Fibroblast of lung (primary cell): ENCODE measurements at regions not wholly inside any gene's neighbourhood (a gene's known extent, or its start where the extent isn't known, plus 50 kb on each side); places are given as distances from the start of the nearest gene placed in this dataset.

Experiments used
- DNase-seq, 2 donors: peaks; one replicate each; pipeline versions ENCODE4 v3.0.0 to v3.0.0-alpha.2; 2010; ENCODE audit warnings: low read depth in 2 of 2
- H2AFZ ChIP-seq: 2 replicates; pipeline ENCODE4 v1.5.1; 2012; ENCODE audit warnings: low read length, control low read depth, inconsistent platforms
- H3K27ac ChIP-seq: 2 replicates; pipeline ENCODE4 v1.5.1; 2011; ENCODE audit warnings: low read length, control low read depth; ENCODE audit not compliant: insufficient read depth
- H3K27me3 ChIP-seq: 2 replicates; pipeline ENCODE4 v1.5.1; 2011; ENCODE audit warnings: mild to moderate bottlenecking, low read length; ENCODE audit not compliant: control insufficient read depth, insufficient read depth
- H3K36me3 ChIP-seq: 2 replicates; pipeline ENCODE4 v1.5.1; 2011; ENCODE audit warnings: low read length; ENCODE audit not compliant: control insufficient read depth, insufficient read depth
- H3K4me1 ChIP-seq: 2 replicates; pipeline ENCODE4 v1.5.1; 2011; ENCODE audit warnings: low read length; ENCODE audit not compliant: control insufficient read depth, insufficient read depth; ENCODE audit errors: extremely low read depth
- H3K4me2 ChIP-seq: 2 replicates; pipeline ENCODE4 v1.5.1; 2011; ENCODE audit warnings: low read length, control low read depth; ENCODE audit not compliant: insufficient read depth; ENCODE audit errors: extremely low read depth
- H3K4me3 ChIP-seq, 4 experiments: fragments of 200-600 bp in 1 of 4; sonication (generic) in 1 of 4; replicated peaks in 1 of 4; 2 replicates each; pipeline ENCODE4 v1.5.1; 2011 to 2016; ENCODE audit warnings: low read length in 4 of 4, low read depth in 3 of 4, mild to moderate bottlenecking in 3 of 4, control low read depth in 2 of 4, inconsistent platforms in 1 of 4, mixed read lengths in 1 of 4; ENCODE audit not compliant: insufficient read depth in 1 of 4; ENCODE audit errors: control extremely low read depth in 1 of 4
- H3K79me2 ChIP-seq: 2 replicates; pipeline ENCODE4 v1.5.1; 2012; ENCODE audit warnings: mild to moderate bottlenecking, low read length, inconsistent platforms; ENCODE audit not compliant: control insufficient read depth, insufficient read depth
- H3K9ac ChIP-seq: 2 replicates; pipeline ENCODE4 v1.5.1; 2011; ENCODE audit warnings: mild to moderate bottlenecking, low read length, control low read depth; ENCODE audit not compliant: insufficient read depth
- H3K9me3 ChIP-seq: 2 replicates; pipeline ENCODE4 v1.5.1; 2012; ENCODE audit warnings: low read depth, low read length; ENCODE audit not compliant: control insufficient read depth, insufficient read depth
- H4K20me1 ChIP-seq: 2 replicates; pipeline ENCODE4 v1.5.1; 2011; ENCODE audit warnings: low read length; ENCODE audit not compliant: control insufficient read depth, insufficient read depth; ENCODE audit errors: extremely low read depth
- EZH2 ChIP-seq: IDR thresholded peaks from 2 replicates; pipeline ENCODE4 v1.5.1; 2012; ENCODE audit warnings: low read length, control low read depth, mild to moderate bottlenecking; ENCODE audit errors: missing control alignments
- TF ChIP-seq, protein P1 (sequence below), 2 donors: IDR thresholded peaks in 1 of 2; conservative IDR thresholded peaks in 1 of 2; 1 replicate in 1 of 2; 2 replicates in 1 of 2; pipeline ENCODE4 v1.5.1; 2011 to 2012; ENCODE audit warnings: low read length in 2 of 2, control low read depth in 1 of 2, inconsistent platforms in 1 of 2, low read depth in 1 of 2, mild to moderate bottlenecking in 1 of 2

DNA sequence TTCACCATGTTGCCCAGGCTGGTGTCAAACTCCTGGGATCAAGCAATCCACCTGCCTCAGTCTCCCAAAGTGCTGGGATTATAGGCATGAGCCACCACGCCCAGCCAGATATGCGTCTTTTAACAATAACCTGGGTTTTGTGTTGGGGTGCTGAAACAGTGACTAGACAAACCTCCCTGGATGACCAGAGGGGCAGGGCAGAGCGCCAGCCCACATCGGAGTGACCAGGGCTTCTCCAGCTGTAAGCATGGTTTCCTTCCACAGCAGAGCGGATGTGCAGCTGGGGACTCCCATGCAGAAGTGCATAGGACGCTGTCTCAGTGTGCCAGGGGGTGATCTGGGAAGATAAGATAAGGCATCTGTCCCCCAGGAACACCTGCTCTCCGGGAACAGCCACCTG is 244.9 kb downstream of the IRX2 start:
- no peak for DNase-seq

DNA sequence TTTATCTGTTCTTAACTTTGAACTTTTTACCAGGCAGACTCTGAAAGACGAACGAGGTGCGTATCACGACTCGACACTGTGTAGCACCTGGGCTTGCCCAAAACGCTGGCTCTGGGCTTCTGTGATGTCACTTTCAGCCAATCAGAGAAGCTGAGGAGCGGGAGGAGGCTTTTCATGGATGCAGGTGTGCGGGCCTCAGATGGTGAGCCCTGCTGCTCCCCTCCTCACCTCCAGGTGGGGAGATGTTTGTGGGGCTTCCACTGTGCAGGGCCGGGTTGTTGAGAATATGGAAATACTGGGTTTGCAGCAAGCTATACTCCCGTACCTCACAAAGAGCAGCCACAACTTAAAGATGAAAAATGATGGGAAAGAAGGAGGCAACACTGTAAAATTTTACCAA is 246.3 kb downstream of the IRX2 start:
- H3K4me2 ChIP-seq = no peak overlapping the region
- H3K9me3 ChIP-seq = no peaks in the 10 kb centered on the region
- no peaks in the 10 kb centered on the region for H4K20me1 ChIP-seq
- no peaks in the 10 kb centered on the region for H3K27me3 ChIP-seq
- H2AFZ ChIP-seq = no peak overlapping the region
- no peak overlapping the region for H3K9ac ChIP-seq
- H3K4me3 ChIP-seq = no peak overlapping the region
- H3K27ac ChIP-seq = no peak overlapping the region
- no peak for TF ChIP-seq EZH2
- TF ChIP-seq, protein P1, sequence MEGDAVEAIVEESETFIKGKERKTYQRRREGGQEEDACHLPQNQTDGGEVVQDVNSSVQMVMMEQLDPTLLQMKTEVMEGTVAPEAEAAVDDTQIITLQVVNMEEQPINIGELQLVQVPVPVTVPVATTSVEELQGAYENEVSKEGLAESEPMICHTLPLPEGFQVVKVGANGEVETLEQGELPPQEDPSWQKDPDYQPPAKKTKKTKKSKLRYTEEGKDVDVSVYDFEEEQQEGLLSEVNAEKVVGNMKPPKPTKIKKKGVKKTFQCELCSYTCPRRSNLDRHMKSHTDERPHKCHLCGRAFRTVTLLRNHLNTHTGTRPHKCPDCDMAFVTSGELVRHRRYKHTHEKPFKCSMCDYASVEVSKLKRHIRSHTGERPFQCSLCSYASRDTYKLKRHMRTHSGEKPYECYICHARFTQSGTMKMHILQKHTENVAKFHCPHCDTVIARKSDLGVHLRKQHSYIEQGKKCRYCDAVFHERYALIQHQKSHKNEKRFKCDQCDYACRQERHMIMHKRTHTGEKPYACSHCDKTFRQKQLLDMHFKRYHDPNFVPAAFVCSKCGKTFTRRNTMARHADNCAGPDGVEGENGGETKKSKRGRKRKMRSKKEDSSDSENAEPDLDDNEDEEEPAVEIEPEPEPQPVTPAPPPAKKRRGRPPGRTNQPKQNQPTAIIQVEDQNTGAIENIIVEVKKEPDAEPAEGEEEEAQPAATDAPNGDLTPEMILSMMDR (conservative IDR thresholded peaks at IDR 0.05 in 1 of 2, IDR thresholded peaks at IDR 0.05 in 1 of 2; ENCODE audit: low read depth in 1 of 2, low read length in 2 of 2) = no peak
- H3K4me1 ChIP-seq = no peaks in the 10 kb centered on the region
- H3K79me2 ChIP-seq = no peaks in the 10 kb centered on the region
- no peak for DNase-seq
- no peaks in the 10 kb centered on the region for H3K36me3 ChIP-seq

More for the DNA sequence above, 244.9 kb downstream of the IRX2 start:
- Histone ChIP-seq H3K36me3 (no peaks in the 10 kb centered on the region), H3K27ac (no peak overlapping the region), H3K4me2 (no peak overlapping the region), H3K9ac (no peak overlapping the region), H3K79me2 (no peaks in the 10 kb centered on the region), H2AFZ (no peak overlapping the region), H3K27me3 (no peaks in the 10 kb centered on the region), H3K4me1 (no peaks in the 10 kb centered on the region), H3K4me3 (no peak overlapping the region), H3K9me3 (no peaks in the 10 kb centered on the region), H4K20me1 (no peaks in the 10 kb centered on the region)
- TF ChIP-seq EZH2 = no peak

- Histone ChIP-seq H2AFZ (no peak overlapping the region), H3K36me3 (no peaks in the 10 kb centered on the region), H4K20me1 (no peaks in the 10 kb centered on the region), H3K4me2 (no peak overlapping the region), H3K27ac (no peak overlapping the region), H3K4me3 (no peak overlapping the region), H3K9me3 (no peaks in the 10 kb centered on the region), H3K4me1 (no peaks in the 10 kb centered on the region), H3K9ac (no peak overlapping the region), H3K27me3 (no peaks in the 10 kb centered on the region), H3K79me2 (no peaks in the 10 kb centered on the region)
- DNase-seq = no peak
- TF ChIP-seq EZH2 = no peak
- TF ChIP-seq, protein P1 (conservative IDR thresholded peaks at IDR 0.05 in 1 of 2, IDR thresholded peaks at IDR 0.05 in 1 of 2; ENCODE audit: low read depth in 1 of 2, low read length in 2 of 2) = no peak
These were observed 248.4 kb downstream of the IRX2 start for GRCh38 chr5:2502970-2503594.
